Hepatocyte (in vitro differentiated cells): ENCODE measurements at regions not wholly inside any gene's neighbourhood (a gene's known extent, or its start where the extent isn't known, plus 50 kb on each side); places are given as distances from the start of the nearest gene placed in this dataset.

Experiments used
- EZH2 ChIP-seq: fragments of 200-600 bp; sonication (generic); IDR thresholded peaks from 2 replicates; pipeline ENCODE4 v1.6.1; 2016; ENCODE audit warnings: antibody characterized with exemption, mild to moderate bottlenecking, borderline replicate concordance
- EZH2phosphoT487 ChIP-seq: fragments of 200-600 bp; sonication (generic); IDR thresholded peaks from one replicate; pipeline ENCODE4 v1.6.1; 2018; ENCODE audit warnings: antibody characterized with exemption, mild to moderate bottlenecking, low read depth, moderate library complexity; ENCODE audit not compliant: unreplicated experiment, severe bottlenecking
- TF ChIP-seq, protein P1 (sequence below): fragments of 200-600 bp; sonication (generic); IDR thresholded peaks from 2 replicates; pipeline ENCODE4 v1.5.1; 2016; ENCODE audit warnings: antibody characterized with exemption, mild to moderate bottlenecking; ENCODE audit not compliant: poor library complexity

DNA sequence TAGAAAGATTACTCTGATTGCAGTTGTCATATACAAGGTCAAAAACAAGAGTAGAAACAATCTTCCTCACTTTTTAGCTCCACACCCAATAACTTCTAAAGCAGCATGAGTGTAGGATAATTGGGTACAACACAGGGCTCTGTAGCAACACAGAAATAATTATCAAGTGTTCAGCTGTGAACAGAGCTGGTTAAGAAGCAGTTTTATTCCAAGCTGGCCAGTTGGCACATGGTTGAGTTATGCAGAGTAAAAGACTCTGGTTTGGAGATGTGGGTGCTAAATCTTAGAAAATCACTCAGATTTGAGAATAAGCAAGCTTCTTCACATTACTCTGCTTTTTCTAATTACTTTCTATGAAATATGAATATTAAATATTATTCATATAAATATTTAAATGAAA is 118.5 kb downstream of the KIF2B start:
- TF ChIP-seq, protein P1, sequence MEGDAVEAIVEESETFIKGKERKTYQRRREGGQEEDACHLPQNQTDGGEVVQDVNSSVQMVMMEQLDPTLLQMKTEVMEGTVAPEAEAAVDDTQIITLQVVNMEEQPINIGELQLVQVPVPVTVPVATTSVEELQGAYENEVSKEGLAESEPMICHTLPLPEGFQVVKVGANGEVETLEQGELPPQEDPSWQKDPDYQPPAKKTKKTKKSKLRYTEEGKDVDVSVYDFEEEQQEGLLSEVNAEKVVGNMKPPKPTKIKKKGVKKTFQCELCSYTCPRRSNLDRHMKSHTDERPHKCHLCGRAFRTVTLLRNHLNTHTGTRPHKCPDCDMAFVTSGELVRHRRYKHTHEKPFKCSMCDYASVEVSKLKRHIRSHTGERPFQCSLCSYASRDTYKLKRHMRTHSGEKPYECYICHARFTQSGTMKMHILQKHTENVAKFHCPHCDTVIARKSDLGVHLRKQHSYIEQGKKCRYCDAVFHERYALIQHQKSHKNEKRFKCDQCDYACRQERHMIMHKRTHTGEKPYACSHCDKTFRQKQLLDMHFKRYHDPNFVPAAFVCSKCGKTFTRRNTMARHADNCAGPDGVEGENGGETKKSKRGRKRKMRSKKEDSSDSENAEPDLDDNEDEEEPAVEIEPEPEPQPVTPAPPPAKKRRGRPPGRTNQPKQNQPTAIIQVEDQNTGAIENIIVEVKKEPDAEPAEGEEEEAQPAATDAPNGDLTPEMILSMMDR = no peak
- TF ChIP-seq EZH2 (no peak), EZH2phosphoT487 (no peak)
